HepG2 (cell line): ENCODE measurements at regions not wholly inside any gene's neighbourhood (a gene's known extent, or its start where the extent isn't known, plus 50 kb on each side); places are given as distances from the start of the nearest gene placed in this dataset.

ENCODE experiments used
- ATAC-seq: fragments of 200-7000 bp; cut with Tn5 transposase; 3 replicates; pipeline ENCODE4 v1.9.1; 2020; ENCODE audit warnings: mild to moderate bottlenecking, moderate library complexity
- BruUV-seq: library from RNA; stranded (reverse); fragments of 400-500 nt; replicated peaks from 2 replicates; lab custom pipeline; 2021; lab: Mats Ljungman, UMichigan
- CTCF ChIA-PET: fragments of 300-600 bp; formaldehyde crosslinking; extraction: SDS; loops from one replicate; lab custom pipeline; 2021; ENCODE audit warnings: low total read pairs, inconsistent platforms, low intra/inter-chr PET ratio; lab: Yijun Ruan, JAX
- POLR2A ChIA-PET: fragments of 350-600 bp; sonication (Branson Sonifier 250); formaldehyde crosslinking; loops from one replicate; lab custom pipeline; 2020; ENCODE audit warnings: antibody characterized with exemption, inconsistent platforms; lab: Yijun Ruan, JAX
- DNase-seq: peaks from one replicate; pipeline ENCODE4 v3.0.0-alpha.2; 2015; ENCODE audit warnings: low spot score
- FAIRE-seq: peaks from 3 replicates; lab custom pipeline; 2011; peaks lifted over from hg19 to GRCh38; lab: Jason Lieb, UNC
- H2AFZ ChIP-seq: one replicate; pipeline ENCODE4 v1.6.1; 2011; ENCODE audit warnings: low read length, inconsistent platforms
- H3K27ac ChIP-seq: fragments of 300-600 bp; 3 replicates; pipeline ENCODE4 v1.8.0; 2011; ENCODE audit warnings: mixed run types, mild to moderate bottlenecking, mixed read lengths, low read length, inconsistent platforms; ENCODE audit not compliant: insufficient read depth; ENCODE audit errors: extremely low read length
- H3K27me3 ChIP-seq, 2 experiments: fragments of 200-600 bp in 1 of 2; 2 replicates in 1 of 2; 3 replicates in 1 of 2; pipeline versions ENCODE4 v1.6.0 to v1.8.0; 2011; ENCODE audit warnings: low read length in 2 of 2, mild to moderate bottlenecking in 2 of 2, moderate library complexity in 2 of 2, inconsistent platforms in 1 of 2; ENCODE audit not compliant: insufficient read depth in 2 of 2, control insufficient read depth in 1 of 2
- H3K36me3 ChIP-seq, 2 experiments: fragments of 200-600 bp in 1 of 2; replicated peaks in 1 of 2; 2 replicates in 1 of 2; 3 replicates in 1 of 2; pipeline versions ENCODE4 v1.5.1 to v1.8.0; 2011; ENCODE audit warnings: low read length in 2 of 2, inconsistent platforms in 1 of 2; ENCODE audit not compliant: insufficient read depth in 2 of 2, control insufficient read depth in 1 of 2
- H3K4me1 ChIP-seq: 2 replicates; pipeline ENCODE4 v1.5.1; 2012; ENCODE audit warnings: low read length, inconsistent platforms; ENCODE audit not compliant: insufficient read depth
- H3K4me2 ChIP-seq: 2 replicates; pipeline ENCODE4 v1.6.0; 2011; ENCODE audit warnings: low read depth, low read length, inconsistent platforms
- H3K4me3 ChIP-seq, 3 experiments: fragments of 200-600 bp in 1 of 3; sonication (generic), shearing (Covaris generic) in 1 of 3; replicated peaks in 1 of 3; 2 replicates each; pipeline ENCODE4 v1.5.1; 2011 to 2016; ENCODE audit warnings: low read length in 3 of 3, inconsistent platforms in 2 of 3, low read depth in 2 of 3, mild to moderate bottlenecking in 2 of 3, control low read depth in 1 of 3, mixed read lengths in 1 of 3; ENCODE audit not compliant: insufficient read depth in 1 of 3
- H3K79me2 ChIP-seq: one replicate; pipeline ENCODE4 v1.6.1; 2011; ENCODE audit warnings: low read length, inconsistent platforms; ENCODE audit not compliant: insufficient read depth
- H3K9ac ChIP-seq: 2 replicates; pipeline ENCODE4 v1.6.0; 2011; ENCODE audit warnings: mild to moderate bottlenecking, low read depth, low read length, inconsistent platforms; ENCODE audit not compliant: insufficient read depth
- H3K9me3 ChIP-seq: 2 replicates; pipeline ENCODE4 v1.5.1; 2012; ENCODE audit warnings: mild to moderate bottlenecking, low read length
- H4K20me1 ChIP-seq: 2 replicates; pipeline ENCODE4 v1.6.0; 2011; ENCODE audit warnings: inconsistent platforms, mild to moderate bottlenecking, low read length, moderate library complexity; ENCODE audit not compliant: insufficient read depth
- CTCF ChIP-seq: sonication (generic); formaldehyde crosslinking; IDR thresholded peaks from 2 replicates; pipeline ENCODE4 v1.5.0; 2020; ENCODE audit warnings: mild to moderate bottlenecking, missing genetic modification reagents, moderate library complexity
- ELF3 ChIP-seq: IDR thresholded peaks from 2 replicates; pipeline ENCODE4 v1.6.1; 2016; ENCODE audit warnings: missing genetic modification reagents, missing compliant biosample characterization
- RAD21 ChIP-seq: fragments of 450-650 bp; formaldehyde crosslinking; IDR thresholded peaks from 2 replicates; pipeline ENCODE4 v1.5.0; 2020; ENCODE audit warnings: mild to moderate bottlenecking
- SMC3 ChIP-seq: IDR thresholded peaks from 2 replicates; pipeline ENCODE4 v1.6.1; 2011; ENCODE audit warnings: low read length, improper control_type of control experiment
- STAG1 ChIP-seq: sonication (generic); formaldehyde crosslinking; IDR thresholded peaks from 2 replicates; pipeline ENCODE4 v1.4.0; 2020; ENCODE audit warnings: missing genetic modification reagents
- THAP9 ChIP-seq: sonication (generic); formaldehyde crosslinking; IDR thresholded peaks from 2 replicates; pipeline ENCODE4; 2020; ENCODE audit warnings: missing genetic modification reagents, mild to moderate bottlenecking, borderline replicate concordance
- ZNF510 ChIP-seq: sonication (generic); formaldehyde crosslinking; IDR thresholded peaks from 2 replicates; pipeline ENCODE4 v1.4.0; 2020; ENCODE audit warnings: low read depth, mild to moderate bottlenecking, missing genetic modification reagents
- ZNF570 ChIP-seq: sonication (generic); formaldehyde crosslinking; IDR thresholded peaks from 2 replicates; pipeline ENCODE4 v1.4.0; 2020; ENCODE audit warnings: mild to moderate bottlenecking, missing genetic modification reagents, borderline replicate concordance
- WGBS: methylation state at CpG from one replicate; pipeline ENCODE4 v1.1.6; 2017; ENCODE audit warnings: low lambda C conversion rate; 5-methylcytosine and 5-hydroxymethylcytosine counted together
- in situ Hi-C: cut with HindIII; loops from 2 replicates; pipeline ENCODE4 v1.10.0; 2017; ENCODE audit warnings: low pct_unique_long_range_greater_than_20kb; ENCODE audit not compliant: extremely low pct_ligation_motif_present
- intact Hi-C: fragments of 100-400 bp; cut with micrococcal nuclease; formaldehyde crosslinking; loops from one replicate; pipeline ENCODE4 v1.10.0; 2022; ENCODE audit not compliant: unreplicated experiment

GRCh38 chr2:16773080-16773713, 107.6 kb upstream of the CYRIA start:
- CTCF ChIA-PET, result interaction anchor here (0.7 to 6.7 kb wide), 5 partner anchors 122 to 1605 kb away, joined by 3 to 112 read pairs (median 5); no protein-coding TSS in a partner anchor
- Histone ChIP-seq H4K20me1 (no peaks in the 10 kb centered on the region), H3K4me1 (peaks cover 7% of the 10 kb centered on the region; the same call in 1 of the 2 replicates), H3K4me3 (no peak overlapping the region), H3K27me3 (no peaks in the 10 kb centered on the region), H3K36me3 (no peaks in the 10 kb centered on the region), H3K9ac (no peak overlapping the region), H3K27ac (no peak overlapping the region), H2AFZ (no peak overlapping the region), H3K79me2 (no peaks in the 10 kb centered on the region), H3K4me2 (no peak overlapping the region), H3K9me3 (no peaks in the 10 kb centered on the region)
- BruUV-seq, result no TSS peak
- in situ Hi-C loops (loop anchor here (5.0 to 10.0 kb wide), 3 partner anchors 374 to 892 kb away; no protein-coding TSS in a partner anchor), intact Hi-C loops (loop anchor here (1.0 to 10.0 kb wide), 3 partner anchors 127 to 902 kb away; no protein-coding TSS in a partner anchor)
- DNase-seq, result peak; percentile 43
- peak; percentile 88 for FAIRE-seq
- POLR2A ChIA-PET, result no interaction called here
- WGBS, result 16% methylated on average over 7 of the region's 8 CpGs
- ATAC-seq, result peak; percentile 81
- peak; percentile 73 for TF ChIP-seq SMC3
- TF ChIP-seq RAD21, result peak; percentile 73
- TF ChIP-seq ZNF510 (CRISPR knock-in tag), result no peak
- TF ChIP-seq STAG1 (CRISPR knock-in tag), result peak; percentile 93
- TF ChIP-seq ELF3 (CRISPR knock-in tag), result 0 out of 2 replicates have a peak, but pooled peaks have one; percentile 32
- no peak for TF ChIP-seq ZNF570
- TF ChIP-seq THAP9, result no peak
- peak; percentile 89 for TF ChIP-seq CTCF (CRISPR knock-in tag)
